Hematopoietic multipotent progenitor cell treated with erythropoietin and hydrocortisone succinate and interleukin-3 and kit ligand, for 6 days (in vitro differentiated cells): ENCODE measurements at regions not wholly inside any gene's neighbourhood (a gene's known extent, or its start where the extent isn't known, plus 50 kb on each side); places are given as distances from the start of the nearest gene placed in this dataset.
A peak's percentile ranks its signal among the peaks of the same experiment; 100 is the strongest.

Experiments used
- DNase-seq: peaks from one replicate; pipeline ENCODE4 v3.0.0-alpha.2; 2015

DNA sequence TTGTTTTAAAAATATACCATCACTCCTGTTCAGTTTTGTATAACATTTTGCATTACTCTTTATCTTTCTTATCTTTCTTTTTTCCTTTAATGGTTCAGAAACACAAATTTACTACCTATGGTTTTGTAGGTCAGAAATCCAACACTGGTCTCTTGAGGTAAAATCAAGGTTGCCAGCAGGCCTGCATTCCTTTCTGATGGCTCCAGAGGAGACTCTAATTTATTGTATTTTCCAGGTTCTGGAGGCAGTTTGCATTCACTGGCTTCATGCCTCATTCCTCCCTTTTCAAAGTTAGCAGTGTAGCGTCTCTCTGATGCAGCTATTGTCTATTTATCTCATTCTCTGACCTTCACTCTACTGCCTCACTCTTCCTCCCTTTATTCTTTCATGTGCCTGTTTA lies 767.4 kb downstream of the SLITRK6 start:
- no peak for DNase-seq

DNA sequence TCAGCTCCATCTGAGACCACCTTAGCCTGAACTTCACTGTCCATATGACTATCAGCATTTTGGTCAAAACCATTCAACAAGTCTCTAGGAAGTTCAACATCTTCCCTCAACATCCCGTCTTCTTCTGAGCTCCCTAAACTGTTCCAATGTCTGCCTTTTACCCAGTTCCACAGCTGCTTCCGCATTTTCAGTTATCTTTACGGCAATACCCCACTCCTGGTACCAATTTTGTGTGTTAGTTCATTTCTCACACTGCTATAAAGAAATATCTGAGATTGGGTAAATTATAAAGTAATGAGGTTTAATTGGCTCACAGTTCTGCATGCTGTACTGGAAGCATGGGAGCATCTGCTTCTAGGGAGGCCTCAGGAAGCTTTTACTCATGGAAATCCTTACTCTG lies 771.2 kb downstream of the SLITRK6 start:
- DNase-seq: no peak

- no peak for DNase-seq
These were observed 780.1 kb downstream of the SLITRK6 start for GRCh38 chr13:85019121-85019520.

GRCh38 chr13:85013006-85013405 lies 786.2 kb downstream of the SLITRK6 start:
- no peak for DNase-seq

GRCh38 chr13:85009447-85009846 lies 789.8 kb downstream of the SLITRK6 start:
- DNase-seq: no peak

GRCh38 chr13:84999252-84999651 lies 800.0 kb downstream of the SLITRK6 start:
- no peak for DNase-seq

DNA sequence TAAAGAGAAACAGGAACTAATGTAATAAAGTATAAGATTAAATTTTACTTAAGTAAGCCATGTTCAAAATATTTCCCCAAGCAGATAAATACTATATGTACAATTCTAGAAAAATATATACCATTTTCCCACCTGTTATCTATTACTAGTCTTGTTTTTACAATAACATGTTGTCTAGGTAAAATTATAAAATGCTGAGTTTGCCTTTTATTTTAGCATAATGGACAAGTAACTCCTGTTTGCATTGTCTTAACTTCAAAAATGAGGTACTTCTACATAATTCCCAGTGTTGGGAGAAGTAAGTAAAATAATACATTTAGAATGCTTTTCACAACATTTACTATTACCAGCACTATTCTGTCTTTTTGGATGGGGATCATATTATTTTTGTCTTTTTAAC lies 800.5 kb downstream of the SLITRK6 start:
- no peak for DNase-seq

GRCh38 chr13:84997858-84998257 lies 801.4 kb downstream of the SLITRK6 start:
- no peak for DNase-seq

GRCh38 chr13:84994582-84994981 lies 804.6 kb downstream of the SLITRK6 start:
- DNase-seq: no peak

DNA sequence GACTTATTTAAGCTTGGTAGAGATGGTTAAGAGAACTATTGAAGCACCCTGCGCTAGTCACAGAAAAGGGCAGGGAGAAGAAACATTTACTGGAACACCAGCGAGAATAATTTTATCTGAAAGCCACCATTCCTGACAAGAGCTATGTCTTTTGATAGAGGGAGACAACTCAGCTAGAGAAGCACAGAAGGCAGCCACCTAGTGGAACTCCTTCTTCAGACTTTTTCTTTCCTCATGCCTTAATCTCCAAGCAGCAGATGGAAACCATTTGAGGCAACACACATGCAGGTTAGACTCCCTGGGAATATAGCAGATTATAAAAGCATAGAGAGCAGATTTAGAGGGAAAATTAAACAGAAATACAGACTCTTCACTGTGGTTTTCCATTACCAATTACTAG lies 813.4 kb downstream of the SLITRK6 start:
- peak; percentile 15 for DNase-seq

DNA sequence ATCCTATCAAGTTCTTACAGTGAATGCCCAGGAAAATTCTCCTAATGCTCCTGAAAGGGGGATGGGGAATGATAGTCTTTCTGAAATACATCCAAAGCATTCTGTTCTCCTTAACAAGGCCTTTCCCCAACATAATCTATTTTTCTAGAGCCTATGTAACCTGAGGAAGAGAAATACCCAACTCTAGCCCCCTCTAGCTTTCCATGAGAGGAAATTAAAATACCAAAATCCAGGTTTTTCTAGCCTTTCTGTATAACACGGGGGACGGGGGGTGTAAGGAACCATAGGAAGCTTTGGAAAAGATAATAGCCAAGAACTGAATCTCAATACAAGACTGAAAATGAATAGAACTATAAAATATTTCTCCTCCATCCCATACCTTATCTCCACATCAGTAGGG lies 815.9 kb downstream of the SLITRK6 start:
- no peak for DNase-seq

GRCh38 chr13:84980571-84980970 lies 818.6 kb downstream of the SLITRK6 start:
- no peak for DNase-seq

GRCh38 chr13:84978851-84979250 lies 820.4 kb downstream of the SLITRK6 start:
- no peak for DNase-seq

DNA sequence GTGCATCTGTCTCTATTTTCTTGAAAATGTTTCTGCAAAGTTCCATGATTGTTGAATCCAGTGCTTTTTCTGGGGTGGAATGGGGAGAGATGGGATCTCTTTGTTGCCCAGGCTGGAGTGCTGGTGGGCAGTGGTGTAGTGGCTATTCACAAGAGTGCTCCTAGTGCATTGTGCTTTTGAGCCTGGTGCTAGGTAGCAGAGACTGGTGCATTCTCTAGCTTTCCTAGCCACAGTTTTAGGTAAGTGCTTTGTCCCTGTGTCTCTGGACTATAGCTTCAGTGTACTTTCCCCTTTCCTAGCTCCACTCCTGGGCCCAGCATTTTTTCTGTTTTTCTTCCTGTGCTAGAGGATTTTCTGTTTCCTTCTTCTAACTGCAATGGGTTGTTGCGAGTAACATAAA lies 825.6 kb downstream of the SLITRK6 start:
- no peak for DNase-seq

GRCh38 chr13:84972907-84973306 lies 826.3 kb downstream of the SLITRK6 start:
- no peak for DNase-seq

GRCh38 chr13:84962849-84963248 lies 836.4 kb downstream of the SLITRK6 start:
- DNase-seq: no peak

DNA sequence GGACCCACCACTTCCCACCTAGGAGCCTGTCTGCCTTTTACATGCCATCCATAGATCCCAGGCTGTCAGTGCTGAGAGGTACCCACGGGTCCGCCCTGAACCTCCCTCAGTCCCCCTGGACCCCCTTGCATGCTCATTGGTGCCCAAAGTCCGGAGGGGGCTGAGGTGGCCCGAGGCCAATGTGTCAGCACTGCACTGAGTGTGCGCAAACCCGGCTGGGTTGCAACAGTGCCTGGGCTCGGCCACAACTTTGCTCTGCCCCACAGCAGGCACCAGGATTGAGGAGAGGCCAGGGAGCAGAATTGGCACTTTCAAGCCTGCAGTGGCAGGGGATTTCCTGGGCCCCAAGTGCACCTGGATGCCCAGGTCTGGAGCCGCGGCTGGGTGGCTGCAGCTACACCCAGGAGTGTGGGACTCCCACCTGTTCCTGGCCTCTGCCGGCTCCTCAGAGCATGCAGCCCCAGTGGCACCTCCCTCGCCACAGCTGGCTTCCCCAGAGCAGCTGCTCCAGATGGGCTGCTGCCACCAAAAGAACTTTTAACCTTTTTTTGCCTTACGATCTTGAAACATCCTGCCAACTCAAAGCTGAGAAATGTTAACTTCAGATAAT lies 837.0 kb downstream of the SLITRK6 start:
- DNase-seq: no peak

- DNase-seq: no peak
These were observed 838.2 kb downstream of the SLITRK6 start for GRCh38 chr13:84961023-84961422.

- DNase-seq: no peak
These were observed 839.4 kb downstream of the SLITRK6 start for GRCh38 chr13:84959818-84960217.

GRCh38 chr13:84954636-84955035 lies 844.6 kb downstream of the SLITRK6 start:
- no peak for DNase-seq

- no peak for DNase-seq
These were observed 848.1 kb downstream of the SLITRK6 start for GRCh38 chr13:84951128-84951527.

DNA sequence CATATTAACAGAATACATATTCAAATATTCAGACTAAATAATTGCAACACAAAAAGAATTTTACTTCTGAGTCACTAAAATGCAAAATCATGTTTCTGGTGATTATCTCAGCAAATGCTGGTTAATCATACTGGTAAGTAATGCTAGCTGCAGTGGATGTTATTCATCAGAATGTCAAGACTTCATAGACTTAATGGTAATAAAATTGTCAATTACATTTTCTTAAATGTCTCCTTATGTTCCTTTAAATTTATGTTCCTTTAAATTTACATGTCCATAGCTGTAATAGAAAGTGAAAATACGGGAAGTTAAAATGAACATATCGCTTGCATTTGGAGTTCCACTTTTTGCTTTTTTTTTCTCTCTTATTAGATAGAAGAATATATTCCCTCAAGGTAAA lies 853.0 kb downstream of the SLITRK6 start:
- no peak for DNase-seq

GRCh38 chr13:84940798-84941197 lies 858.4 kb downstream of the SLITRK6 start:
- no peak for DNase-seq

DNA sequence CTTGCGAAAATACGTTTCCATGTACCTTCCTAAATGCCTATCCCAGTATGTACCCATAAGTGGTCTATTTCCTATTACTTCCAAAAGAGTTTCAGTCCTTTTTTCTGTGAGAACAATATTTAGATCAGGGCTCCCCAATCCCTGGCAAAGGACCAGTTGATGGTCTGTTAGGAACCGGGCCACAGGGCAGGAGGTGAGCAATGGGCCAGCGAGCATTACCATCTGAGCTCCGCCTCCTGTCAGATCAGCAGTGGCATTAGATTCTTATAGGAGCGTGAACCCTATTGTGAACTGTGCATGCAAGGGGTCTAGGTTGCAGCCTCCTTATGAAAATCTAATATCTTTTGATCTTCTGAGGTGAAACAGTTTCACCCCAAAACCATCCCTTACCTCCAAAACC lies 859.1 kb downstream of the SLITRK6 start:
- no peak for DNase-seq

GRCh38 chr13:84934911-84935310 lies 864.3 kb downstream of the SLITRK6 start:
- peak; percentile 15 for DNase-seq

DNA sequence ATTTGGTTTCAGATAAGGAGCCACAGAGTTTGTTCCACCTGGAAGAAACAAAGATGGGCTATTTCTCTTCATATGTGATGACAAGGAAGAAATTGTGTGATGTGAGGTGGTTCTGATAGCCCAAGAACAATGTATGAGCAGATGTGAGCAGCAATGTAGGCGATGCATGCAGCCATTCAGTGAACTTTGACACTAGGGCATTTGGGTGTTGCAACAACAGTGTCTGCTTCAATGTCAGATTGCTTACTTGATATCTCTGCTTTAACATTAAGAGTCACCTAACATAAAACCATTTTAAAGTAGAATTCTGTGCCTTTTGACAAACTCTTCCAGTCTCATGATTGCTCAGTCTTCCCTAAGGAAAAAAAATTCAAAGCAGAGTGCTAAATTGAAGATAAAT lies 865.4 kb downstream of the SLITRK6 start:
- DNase-seq: no peak
